Femur (tissue), 1 donor: ENCODE measurements at regions not wholly inside any gene's neighbourhood (a gene's known extent, or its start where the extent isn't known, plus 50 kb on each side); places are given as distances from the start of the nearest gene placed in this dataset.
A peak's percentile ranks its signal among the peaks of the same experiment; 100 is the strongest.
"Not testable (repeated sequence)": the region's sequence is repeated elsewhere in the genome, so short reads cannot be mapped to it uniquely, and the experiment has no call there.

ENCODE experiments used
- DNase-seq: peaks from one replicate; pipeline ENCODE4 v3.0.0-alpha.2; 2017

DNA sequence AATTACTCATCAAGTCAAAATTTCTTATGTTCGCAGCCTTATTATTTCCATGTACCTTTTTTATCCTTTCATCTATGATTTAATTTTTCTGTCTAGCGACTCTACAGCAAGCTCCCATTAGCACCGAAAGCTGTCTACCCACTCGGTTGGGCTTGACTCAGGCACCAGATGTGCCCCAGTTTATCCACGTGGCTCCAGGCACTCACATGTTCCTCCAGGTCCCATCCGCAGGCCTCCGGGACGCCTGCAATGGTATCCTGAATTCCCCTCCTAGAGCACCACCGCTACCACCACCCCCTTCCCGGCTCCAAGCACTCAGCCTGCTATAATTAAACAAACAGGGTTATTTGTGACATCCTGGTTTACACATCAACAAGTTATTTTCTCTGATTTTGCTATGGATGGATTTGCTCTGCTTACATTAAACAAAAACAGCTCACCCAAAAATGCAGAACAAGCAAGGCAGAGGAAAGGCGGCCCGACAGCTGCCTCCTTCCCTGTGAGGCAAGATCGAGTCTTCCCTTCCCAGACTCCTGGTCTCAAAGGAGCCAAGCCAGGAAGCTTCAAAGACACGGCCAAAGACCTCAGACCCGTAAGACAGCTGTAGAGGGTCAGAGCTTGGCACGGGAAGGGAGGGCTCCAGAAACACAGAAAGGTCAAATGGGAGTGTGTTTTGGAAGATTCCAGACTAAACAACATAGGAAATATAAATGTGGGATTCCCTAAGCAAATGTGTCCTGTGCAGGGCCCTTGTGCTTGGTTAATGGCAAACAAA is 253.8 kb downstream of the TTC8 start:
- no peak for DNase-seq

DNA sequence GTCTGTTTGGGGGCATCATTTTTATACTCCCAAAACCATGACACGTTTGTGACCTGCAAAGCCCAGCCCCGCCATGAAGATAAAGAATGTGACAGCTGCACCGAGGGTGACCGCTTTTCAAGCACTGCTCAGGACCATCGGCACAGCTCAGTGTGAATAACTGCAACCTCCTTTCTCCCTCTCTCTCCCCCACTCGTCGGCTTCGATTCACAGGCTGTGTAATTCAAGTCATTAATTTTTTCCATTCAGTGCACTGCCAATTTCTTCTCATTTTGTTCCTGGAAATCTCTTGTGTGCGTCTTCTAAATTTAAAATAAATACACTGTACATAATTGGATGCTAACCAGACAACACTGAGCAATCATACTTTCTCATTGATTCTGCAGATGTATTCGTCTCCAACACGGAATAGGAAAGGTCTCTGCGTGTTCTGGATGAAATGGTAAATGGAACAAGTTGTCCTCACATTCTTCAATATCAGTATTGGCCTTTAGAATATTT is 260.8 kb downstream of the TTC8 start:
- peak; percentile 81 for DNase-seq

DNA sequence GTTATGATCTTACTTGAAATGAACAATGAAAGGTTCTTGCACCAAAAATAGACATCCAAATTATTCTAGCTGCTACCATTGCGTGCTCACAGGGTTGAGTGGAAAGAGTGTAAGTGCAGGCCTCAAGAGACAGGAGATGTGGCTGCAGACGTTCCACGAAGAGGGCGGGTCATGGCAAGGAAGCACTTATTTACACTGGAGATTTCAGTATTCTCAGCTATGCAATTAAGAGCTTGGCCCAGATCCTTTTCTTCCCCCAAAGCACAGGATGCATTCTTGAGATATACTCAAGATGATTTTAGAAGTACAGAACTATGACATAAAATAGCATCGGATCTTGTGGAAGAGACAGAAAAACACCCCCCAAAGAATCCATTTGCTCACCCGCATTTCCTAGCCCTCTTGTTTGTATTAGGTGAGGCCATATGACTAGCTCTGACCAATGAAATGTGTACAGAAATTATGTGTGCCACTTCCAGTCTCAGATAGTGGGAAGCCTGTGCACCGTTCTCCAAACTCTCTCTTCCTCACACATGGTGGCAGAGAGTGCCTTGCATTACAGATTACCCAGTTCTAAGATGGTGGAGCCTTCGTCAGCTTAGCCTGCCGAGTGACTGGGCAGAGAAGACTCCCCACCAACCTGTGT is 261.4 kb downstream of the TTC8 start:
- peak; percentile 82 for DNase-seq

DNA sequence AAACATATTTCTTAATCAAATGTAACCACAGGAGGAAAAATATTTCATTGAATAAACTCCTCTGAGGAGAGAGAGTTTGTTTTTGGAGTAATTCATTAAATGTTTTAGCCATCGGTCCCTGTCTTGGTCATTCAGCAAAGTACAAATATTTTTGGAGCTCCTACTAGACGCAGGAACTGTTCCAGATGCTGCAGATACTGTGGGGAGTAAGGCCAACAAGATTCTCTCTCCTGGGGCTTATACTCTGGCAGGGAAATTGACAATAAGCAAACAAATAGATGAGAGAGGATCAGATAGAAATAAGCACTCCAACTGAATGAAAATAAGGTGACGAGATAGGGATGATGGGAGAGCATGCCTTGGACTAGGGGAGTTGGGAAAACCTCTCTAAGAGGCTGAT is 264.1 kb downstream of the TTC8 start:
- DNase-seq, result no peak

DNA sequence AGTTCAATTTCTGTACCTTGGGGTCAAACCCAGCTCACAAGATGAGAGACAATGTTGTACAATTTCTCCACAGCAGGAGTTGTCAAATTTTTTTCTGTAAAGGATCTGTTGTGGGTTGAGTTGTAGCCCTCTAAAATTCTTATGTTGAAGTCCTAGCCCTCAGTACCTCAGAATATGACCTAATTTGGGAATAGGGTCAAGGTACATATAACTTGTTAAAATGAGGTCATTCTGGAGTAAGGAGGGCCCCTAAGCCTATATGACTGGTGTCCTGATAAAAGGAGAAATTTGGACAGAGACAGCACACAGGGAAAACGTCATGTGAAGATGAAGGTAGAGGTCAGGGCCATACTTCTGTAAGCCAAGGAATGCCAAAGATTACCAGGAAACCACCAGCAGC is 264.9 kb downstream of the TTC8 start:
- DNase-seq, result no peak

DNA sequence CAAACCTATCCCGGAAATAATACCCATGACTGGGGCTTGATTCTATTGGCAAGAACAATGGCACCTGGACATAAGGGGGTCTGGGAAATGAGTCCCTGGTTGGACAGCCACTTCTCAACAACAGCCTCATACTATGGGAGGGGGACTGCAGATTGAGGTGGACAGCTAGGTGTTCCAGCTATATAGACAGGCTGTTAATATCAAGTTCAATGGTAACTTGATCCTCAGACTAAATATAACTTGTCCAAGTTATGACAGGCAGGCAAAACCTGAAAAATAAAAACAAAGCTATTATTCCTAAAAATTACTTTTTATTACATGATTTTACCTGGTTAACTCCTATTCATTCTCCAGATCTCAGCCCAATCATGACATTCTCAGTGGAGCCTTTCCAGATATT is 267.3 kb downstream of the TTC8 start:
- no peak for DNase-seq

DNA sequence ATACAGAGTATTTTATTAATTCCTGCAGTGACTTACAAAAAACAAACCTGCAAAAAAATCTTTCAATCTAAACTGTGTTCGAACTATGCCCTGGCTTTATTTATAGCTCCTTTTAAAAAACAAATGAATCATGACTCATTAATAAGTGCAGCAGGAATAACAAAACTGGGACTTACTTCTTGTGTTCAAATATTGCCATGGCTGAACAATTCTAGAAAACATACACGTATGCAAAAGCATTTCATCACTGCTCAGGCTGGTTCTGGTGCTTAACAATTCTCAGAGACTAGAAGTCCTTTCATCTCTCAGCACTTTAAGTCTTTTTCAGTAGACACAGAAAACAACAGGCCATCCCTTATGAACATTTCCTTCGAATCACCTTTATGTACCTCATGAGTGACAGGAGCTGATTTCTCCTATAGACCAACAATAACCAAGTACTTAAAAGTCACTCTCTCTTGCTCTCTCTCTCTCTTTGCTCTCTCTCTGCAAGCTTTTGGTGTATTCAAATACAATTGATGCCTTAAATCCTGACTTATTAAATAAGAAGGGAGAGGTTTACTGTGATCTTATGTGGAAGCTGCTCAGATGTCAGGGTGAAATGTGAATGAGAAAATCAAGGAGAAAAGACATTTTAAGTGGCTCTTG is 268.8 kb downstream of the TTC8 start:
- DNase-seq, result no peak

DNA sequence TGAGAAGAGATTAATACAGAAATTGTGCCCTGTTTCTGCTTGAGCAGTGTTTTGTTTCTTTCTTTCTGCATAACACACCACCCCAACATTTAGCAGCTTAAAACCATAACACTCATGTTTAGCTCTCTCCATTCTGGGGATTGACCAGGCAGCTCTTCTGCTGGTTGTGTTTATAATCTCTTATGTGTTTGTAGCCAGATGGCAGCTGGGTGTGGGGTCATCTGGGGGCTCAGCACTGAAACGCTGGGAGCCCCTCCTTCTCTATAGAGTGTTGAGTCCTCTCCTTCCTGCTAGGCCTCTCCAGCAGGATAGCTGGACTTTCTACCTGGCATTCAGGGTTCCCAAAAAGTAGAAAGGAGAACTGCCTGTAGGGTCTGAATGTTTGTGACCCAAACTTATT is 270.6 kb downstream of the TTC8 start:
- no peak for DNase-seq

DNA sequence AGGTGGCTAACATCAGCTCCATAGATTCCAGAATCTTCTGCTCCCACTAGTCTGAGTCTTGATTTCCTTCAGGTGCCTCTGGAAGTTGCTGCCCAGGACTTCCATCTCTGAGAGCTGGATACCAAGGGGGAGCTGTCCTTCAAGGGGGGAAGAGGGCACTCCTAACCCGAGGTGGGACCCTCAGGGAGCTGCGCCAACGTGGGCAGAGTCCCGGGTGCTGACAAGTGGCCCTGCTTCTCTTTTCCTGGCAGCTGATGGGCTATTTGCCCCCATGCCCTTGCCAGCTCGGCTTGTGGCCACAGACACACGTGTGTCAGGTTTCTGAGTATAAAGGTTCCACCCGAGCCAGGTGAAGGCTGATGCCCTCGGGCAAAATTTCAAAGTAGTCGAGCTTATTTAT is 272.5 kb downstream of the TTC8 start:
- no peak for DNase-seq

DNA sequence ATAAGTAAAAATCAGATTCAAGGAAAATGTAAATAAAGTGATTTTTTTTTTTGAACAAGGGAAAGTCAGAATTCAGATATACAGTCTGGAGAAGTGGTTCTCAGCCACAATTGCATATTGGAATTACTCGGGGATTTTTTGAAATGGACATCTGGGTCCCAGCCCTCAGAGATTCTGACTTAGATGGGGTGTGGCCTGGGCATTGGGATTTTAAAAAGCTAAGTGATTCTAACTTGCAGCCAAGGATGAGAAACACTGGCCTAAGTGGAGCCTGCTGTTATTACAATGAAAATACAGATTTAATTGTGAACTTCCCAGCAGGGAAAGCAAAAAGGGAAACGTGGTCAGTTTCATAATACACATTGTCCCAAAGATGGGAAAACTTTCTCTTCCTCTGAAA is 273.8 kb downstream of the TTC8 start:
- DNase-seq, result no peak

DNA sequence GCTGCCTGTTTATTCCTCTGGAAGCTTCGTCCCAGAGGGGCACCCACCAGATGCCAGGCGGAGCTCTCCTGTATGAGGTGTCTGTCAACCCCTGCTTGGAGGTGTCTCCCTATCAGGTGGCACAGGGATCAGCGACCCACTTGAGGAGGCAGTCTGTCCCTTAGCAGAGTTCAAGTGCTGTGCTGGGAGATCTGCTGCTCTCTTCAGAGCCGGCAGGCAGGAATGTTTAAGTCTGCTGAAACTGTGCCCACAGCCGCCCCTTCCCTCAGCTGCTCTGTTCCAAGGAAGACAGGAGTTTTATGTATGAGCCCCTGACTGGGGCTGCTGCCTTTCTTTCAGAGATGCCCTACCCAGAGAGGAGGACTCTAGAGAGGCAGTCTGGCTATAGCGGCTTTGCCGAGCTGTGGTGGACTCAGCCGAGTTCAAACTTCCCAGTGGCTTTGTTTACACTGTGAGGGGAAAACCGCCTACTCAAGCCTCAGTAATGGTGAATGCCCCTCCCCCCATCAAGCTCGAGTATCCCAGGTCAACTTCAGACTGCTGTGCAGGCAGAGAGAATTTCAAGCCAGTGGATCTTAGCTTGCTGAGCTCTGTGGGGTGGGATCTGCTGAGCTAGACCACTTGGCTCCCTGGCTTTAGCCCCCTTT is 279.8 kb downstream of the TTC8 start:
- DNase-seq, result not testable (repeated sequence)

DNA sequence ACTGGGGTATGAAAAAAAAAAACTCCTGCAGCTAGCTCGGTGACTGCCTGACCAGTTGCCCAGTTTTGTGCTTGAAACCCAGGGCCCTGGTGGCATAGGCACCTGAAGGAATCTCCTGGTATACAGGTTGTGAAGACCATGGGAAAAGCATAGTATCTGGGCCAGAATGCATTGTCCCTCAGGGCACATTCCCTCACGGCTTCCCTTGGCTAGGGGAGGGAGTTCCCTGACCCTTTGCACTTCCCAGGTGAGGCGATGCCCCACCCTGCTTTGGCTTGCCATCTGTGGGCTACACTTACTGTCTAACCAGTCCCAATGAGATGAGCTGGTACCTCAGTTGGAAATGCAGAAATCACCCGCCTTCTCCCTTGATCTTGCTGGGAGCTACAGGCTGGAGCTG is 280.4 kb downstream of the TTC8 start:
- not testable (repeated sequence) for DNase-seq
